ENCODE measurements at regions not wholly inside any gene's neighbourhood (a gene's known extent, or its start where the extent isn't known, plus 50 kb on each side); places are given as distances from the start of the nearest gene placed in this dataset.

DNA sequence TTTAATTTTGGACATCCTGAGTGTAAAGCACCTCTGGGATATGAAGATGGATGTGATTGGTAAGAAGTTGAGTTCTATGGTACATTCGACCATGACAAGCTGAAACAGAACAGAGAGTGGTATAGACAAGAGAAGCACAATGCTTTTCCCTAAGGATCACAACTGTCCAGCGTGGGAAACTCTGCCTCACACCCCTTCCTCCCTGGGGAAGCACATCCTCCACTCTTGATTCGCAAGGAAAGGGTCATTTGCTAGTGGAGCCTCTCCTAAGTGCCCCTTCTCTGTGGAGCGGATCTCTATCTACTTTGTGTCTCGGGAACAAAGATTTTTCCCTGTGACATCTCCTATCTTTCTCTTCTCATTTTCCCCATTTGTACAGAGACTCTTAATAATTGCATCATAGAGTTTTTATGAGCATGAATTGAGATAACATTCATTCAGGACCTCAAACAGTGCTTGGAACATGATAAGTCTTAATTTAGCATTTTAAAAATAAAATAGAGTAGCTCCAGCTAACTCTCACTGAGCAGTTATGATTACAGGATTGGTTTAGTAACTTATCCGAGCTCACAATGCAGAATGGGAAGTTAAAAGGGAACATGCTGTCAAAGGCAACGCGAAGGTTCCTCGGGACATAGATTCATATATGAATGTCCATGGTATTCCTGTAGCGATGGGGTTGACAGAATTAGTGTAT lies 775.2 kb downstream of the C6orf118 start:
- no peak overlapping the region for H3K9ac ChIP-seq (ENCODE audit: control insufficient read depth, extremely low read depth, insufficient read depth, low read length)
- H3K4me3 ChIP-seq (ENCODE audit: control insufficient read depth in 2 of 3, extremely low read depth in 1 of 3, insufficient read depth in 2 of 3, low read depth in 1 of 3, low read length in 3 of 3), result no peak overlapping the region
- no peaks in the 10 kb centered on the region for H3K27me3 ChIP-seq (ENCODE audit: control insufficient read depth, extremely low read depth, insufficient read depth, low read length)
- H3K27ac ChIP-seq (ENCODE audit: control insufficient read depth, insufficient read depth, low read length), result no peak overlapping the region
- TF ChIP-seq, protein P1, sequence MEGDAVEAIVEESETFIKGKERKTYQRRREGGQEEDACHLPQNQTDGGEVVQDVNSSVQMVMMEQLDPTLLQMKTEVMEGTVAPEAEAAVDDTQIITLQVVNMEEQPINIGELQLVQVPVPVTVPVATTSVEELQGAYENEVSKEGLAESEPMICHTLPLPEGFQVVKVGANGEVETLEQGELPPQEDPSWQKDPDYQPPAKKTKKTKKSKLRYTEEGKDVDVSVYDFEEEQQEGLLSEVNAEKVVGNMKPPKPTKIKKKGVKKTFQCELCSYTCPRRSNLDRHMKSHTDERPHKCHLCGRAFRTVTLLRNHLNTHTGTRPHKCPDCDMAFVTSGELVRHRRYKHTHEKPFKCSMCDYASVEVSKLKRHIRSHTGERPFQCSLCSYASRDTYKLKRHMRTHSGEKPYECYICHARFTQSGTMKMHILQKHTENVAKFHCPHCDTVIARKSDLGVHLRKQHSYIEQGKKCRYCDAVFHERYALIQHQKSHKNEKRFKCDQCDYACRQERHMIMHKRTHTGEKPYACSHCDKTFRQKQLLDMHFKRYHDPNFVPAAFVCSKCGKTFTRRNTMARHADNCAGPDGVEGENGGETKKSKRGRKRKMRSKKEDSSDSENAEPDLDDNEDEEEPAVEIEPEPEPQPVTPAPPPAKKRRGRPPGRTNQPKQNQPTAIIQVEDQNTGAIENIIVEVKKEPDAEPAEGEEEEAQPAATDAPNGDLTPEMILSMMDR (optimal IDR thresholded peaks at IDR 0.05 in 1 of 3, IDR thresholded peaks at IDR 0.05 in 1 of 3, conservative IDR thresholded peaks at IDR 0.05 in 1 of 3; ENCODE audit: extremely low read depth in 1 of 3, insufficient read depth in 2 of 3, low read length in 3 of 3), result no peak
- no peak for TF ChIP-seq EZH2 (IDR thresholded peaks at IDR 0.05; ENCODE audit: low read length)
- H3K9me3 ChIP-seq (ENCODE audit: control insufficient read depth, low read depth, low read length), result no peaks in the 10 kb centered on the region
- H2AFZ ChIP-seq (ENCODE audit: control insufficient read depth, low read length), result no peak overlapping the region
- no peaks in the 10 kb centered on the region for H4K20me1 ChIP-seq (ENCODE audit: control insufficient read depth, extremely low read depth, insufficient read depth, low read length)
- no peaks in the 10 kb centered on the region for H3K9me1 ChIP-seq (ENCODE audit: control insufficient read depth, extremely low read depth, insufficient read depth, low read length)
- dilution Hi-C loops (cut with MboI; ENCODE audit: extremely low pct_ligation_motif_present, low sequenced_read_pairs), result no loop called here
- DNase-seq (ENCODE audit: low read depth, low spot score), result no peak
- H3K4me1 ChIP-seq (ENCODE audit: control insufficient read depth, extremely low read depth, insufficient read depth, low read length), result no peaks in the 10 kb centered on the region
- no peaks in the 10 kb centered on the region for H3K79me2 ChIP-seq (ENCODE audit: control insufficient read depth, insufficient read depth, low read length)
- H3K4me2 ChIP-seq (ENCODE audit: control insufficient read depth, extremely low read depth, insufficient read depth, low read depth, low read length), result no peak overlapping the region
- no peaks in the 10 kb centered on the region for H3K36me3 ChIP-seq (ENCODE audit: control insufficient read depth in 2 of 2, extremely low read depth in 1 of 2, insufficient read depth in 2 of 2, low read length in 2 of 2)
- FAIRE-seq, result no peak

DNA sequence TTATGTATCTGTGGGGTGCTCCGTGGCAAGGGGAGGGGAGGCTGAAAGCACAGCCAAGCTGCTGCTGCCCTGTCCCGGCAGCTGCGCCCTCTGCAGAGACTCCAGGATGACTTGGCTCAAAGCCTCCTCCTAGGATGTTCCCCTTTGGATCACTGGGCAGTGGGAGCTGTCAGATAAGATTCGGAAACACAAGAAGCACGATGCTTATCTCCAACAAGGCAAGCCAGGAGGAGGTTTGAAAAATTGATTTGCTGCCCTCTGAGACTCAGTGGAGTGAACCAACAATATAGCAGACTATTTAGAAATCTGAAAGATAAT lies 776.4 kb downstream of the C6orf118 start:
- Histone ChIP-seq H4K20me1 (ENCODE audit: control insufficient read depth, extremely low read depth, insufficient read depth, low read length) (no peaks in the 10 kb centered on the region), H3K27ac (ENCODE audit: control insufficient read depth, insufficient read depth, low read length) (no peak overlapping the region), H3K4me2 (ENCODE audit: control insufficient read depth, extremely low read depth, insufficient read depth, low read depth, low read length) (no peak overlapping the region), H3K4me1 (ENCODE audit: control insufficient read depth, extremely low read depth, insufficient read depth, low read length) (no peaks in the 10 kb centered on the region), H3K9ac (ENCODE audit: control insufficient read depth, extremely low read depth, insufficient read depth, low read length) (no peak overlapping the region), H3K79me2 (ENCODE audit: control insufficient read depth, insufficient read depth, low read length) (no peaks in the 10 kb centered on the region), H3K36me3 (ENCODE audit: control insufficient read depth in 2 of 2, extremely low read depth in 1 of 2, insufficient read depth in 2 of 2, low read length in 2 of 2) (no peaks in the 10 kb centered on the region), H3K9me1 (ENCODE audit: control insufficient read depth, extremely low read depth, insufficient read depth, low read length) (no peaks in the 10 kb centered on the region), H2AFZ (ENCODE audit: control insufficient read depth, low read length) (no peak overlapping the region), H3K4me3 (ENCODE audit: control insufficient read depth in 2 of 3, extremely low read depth in 1 of 3, insufficient read depth in 2 of 3, low read depth in 1 of 3, low read length in 3 of 3) (no peak overlapping the region), H3K27me3 (ENCODE audit: control insufficient read depth, extremely low read depth, insufficient read depth, low read length) (no peaks in the 10 kb centered on the region), H3K9me3 (ENCODE audit: control insufficient read depth, low read depth, low read length) (no peaks in the 10 kb centered on the region)
- DNase-seq (ENCODE audit: low read depth, low spot score) (no peak), FAIRE-seq (no peak)
- no peak for TF ChIP-seq EZH2 (IDR thresholded peaks at IDR 0.05; ENCODE audit: low read length)
- TF ChIP-seq, protein P1 (optimal IDR thresholded peaks at IDR 0.05 in 1 of 3, IDR thresholded peaks at IDR 0.05 in 1 of 3, conservative IDR thresholded peaks at IDR 0.05 in 1 of 3; ENCODE audit: extremely low read depth in 1 of 3, insufficient read depth in 2 of 3, low read length in 3 of 3), result no peak
- dilution Hi-C loops (cut with MboI; ENCODE audit: extremely low pct_ligation_motif_present, low sequenced_read_pairs), result no loop called here

All from keratinocyte (primary cell).